H9 (cell line): ENCODE measurements at regions not wholly inside any gene's neighbourhood (a gene's known extent, or its start where the extent isn't known, plus 50 kb on each side); places are given as distances from the start of the nearest gene placed in this dataset.

Experiments
- DNase-seq: peaks from one replicate; pipeline ENCODE4 v3.0.0-alpha.2; 2017
- H2AFZ ChIP-seq: one replicate; pipeline ENCODE4 v1.6.1; 2013; ENCODE audit warnings: mild to moderate bottlenecking, low read length, control low read depth, moderate library complexity
- H2AK5ac ChIP-seq: 2 replicates; pipeline ENCODE4 v1.6.1; 2013; ENCODE audit warnings: low read length, control low read depth, mixed read lengths; ENCODE audit not compliant: insufficient read length
- H2BK120ac ChIP-seq: one replicate; pipeline ENCODE4 v1.6.1; 2013; ENCODE audit warnings: low read depth, mild to moderate bottlenecking, low read length, control low read depth, inconsistent platforms; ENCODE audit not compliant: poor library complexity, severe bottlenecking
- H2BK12ac ChIP-seq: 2 replicates; pipeline ENCODE4 v1.6.1; 2013; ENCODE audit warnings: low read length, control low read depth, mixed read lengths, low read depth; ENCODE audit not compliant: insufficient read length
- H2BK15ac ChIP-seq: 2 replicates; pipeline ENCODE4 v1.6.1; 2013; ENCODE audit warnings: low read depth, low read length, control low read depth
- H2BK20ac ChIP-seq: one replicate; pipeline ENCODE4 v1.6.1; 2013; ENCODE audit warnings: low read depth, mild to moderate bottlenecking, low read length, control low read depth, inconsistent platforms; ENCODE audit not compliant: poor library complexity, severe bottlenecking
- H2BK5ac ChIP-seq: 2 replicates; pipeline ENCODE4 v1.6.1; 2013; ENCODE audit warnings: low read length, control low read depth, mixed read lengths; ENCODE audit not compliant: insufficient read length
- H3K14ac ChIP-seq: 2 replicates; pipeline ENCODE4 v1.6.1; 2013; ENCODE audit warnings: low read length, control low read depth; ENCODE audit not compliant: insufficient read depth
- H3K18ac ChIP-seq: 2 replicates; pipeline ENCODE4 v1.6.1; 2013; ENCODE audit warnings: low read depth, mild to moderate bottlenecking, mixed read lengths, low read length, control low read depth; ENCODE audit not compliant: insufficient read length
- H3K23ac ChIP-seq: 2 replicates; pipeline ENCODE4 v1.6.1; 2013; ENCODE audit warnings: low read length, control low read depth, mixed read lengths, low read depth; ENCODE audit not compliant: insufficient read length
- H3K23me2 ChIP-seq: 2 replicates; pipeline ENCODE4 v1.6.1; 2013; ENCODE audit warnings: low read depth, mild to moderate bottlenecking, mixed read lengths, low read length, control low read depth; ENCODE audit not compliant: insufficient read length, poor library complexity, severe bottlenecking
- H3K27ac ChIP-seq: 2 replicates; pipeline ENCODE4 v1.5.1; 2013; ENCODE audit warnings: low read length, control low read depth, mixed read lengths, low read depth; ENCODE audit not compliant: insufficient read length
- H3K27me3 ChIP-seq: 2 replicates; pipeline ENCODE4 v1.6.1; 2013; ENCODE audit warnings: low read length, control low read depth, inconsistent platforms; ENCODE audit not compliant: insufficient read depth
- H3K4ac ChIP-seq: 2 replicates; pipeline ENCODE4 v1.6.1; 2013; ENCODE audit warnings: low read depth, mild to moderate bottlenecking, control low read depth, inconsistent platforms, low read length, moderate library complexity
- H3K4me1 ChIP-seq: 2 replicates; pipeline ENCODE4 v1.6.1; 2013; ENCODE audit warnings: low read length, control low read depth, inconsistent platforms; ENCODE audit not compliant: insufficient read depth
- H3K4me2 ChIP-seq: 2 replicates; pipeline ENCODE4 v1.6.1; 2013; ENCODE audit warnings: low read length, control low read depth, mixed read lengths; ENCODE audit not compliant: insufficient read length, insufficient read depth
- H3K56ac ChIP-seq: 2 replicates; pipeline ENCODE4 v1.6.1; 2013; ENCODE audit warnings: low read depth, mild to moderate bottlenecking, mixed read lengths, low read length, control low read depth; ENCODE audit not compliant: insufficient read length
- H3K79me1 ChIP-seq: 2 replicates; pipeline ENCODE4 v1.6.1; 2013; ENCODE audit warnings: low read depth, mild to moderate bottlenecking, moderate library complexity, low read length, control low read depth, inconsistent platforms; ENCODE audit not compliant: insufficient read depth, poor library complexity, severe bottlenecking
- H3K79me2 ChIP-seq: 2 replicates; pipeline ENCODE4 v1.6.1; 2013; ENCODE audit warnings: low read length, control low read depth, inconsistent platforms; ENCODE audit not compliant: insufficient read depth
- H3K9ac ChIP-seq: 2 replicates; pipeline ENCODE4 v1.6.1; 2013; ENCODE audit warnings: low read length, control low read depth, mixed read lengths; ENCODE audit not compliant: insufficient read length; ENCODE audit errors: extremely low read depth
- H3K9me3 ChIP-seq: one replicate; pipeline ENCODE4 v1.6.1; 2013; ENCODE audit warnings: low read depth, low read length, inconsistent platforms; ENCODE audit not compliant: control insufficient read depth
- H3T11ph ChIP-seq: one replicate; pipeline ENCODE4 v1.6.1; 2013; ENCODE audit warnings: mild to moderate bottlenecking, low read length, control low read depth, inconsistent platforms
- H4K20me1 ChIP-seq: one replicate; pipeline ENCODE4 v1.6.1; 2013; ENCODE audit not compliant: control insufficient read depth, insufficient read length, insufficient read depth
- H4K5ac ChIP-seq: 2 replicates; pipeline ENCODE4 v1.6.1; 2013; ENCODE audit warnings: low read depth, mild to moderate bottlenecking, mixed read lengths, low read length, control low read depth; ENCODE audit not compliant: insufficient read length
- H4K8ac ChIP-seq: replicated peaks from 2 replicates; pipeline ENCODE4 v1.6.1; 2013; ENCODE audit warnings: low read length, control low read depth, mixed read lengths, low read depth; ENCODE audit not compliant: insufficient read length
- H4K91ac ChIP-seq: 2 replicates; pipeline ENCODE4 v1.6.1; 2013; ENCODE audit warnings: low read depth, mild to moderate bottlenecking, moderate library complexity, mixed read lengths, low read length, control low read depth; ENCODE audit not compliant: insufficient read length
- H3K27ac Mint-ChIP-seq, 3 experiments: 2 replicates in 2 of 3; 3 replicates in 1 of 3; pipeline ENCODE4 v1.8.0; 2020 to 2021; ENCODE audit warnings: mixed read lengths in 3 of 3, mild to moderate bottlenecking in 1 of 3, moderate library complexity in 1 of 3
- H3K27me3 Mint-ChIP-seq: 2 replicates; pipeline ENCODE4 v1.8.0; 2021; ENCODE audit warnings: low read depth, mild to moderate bottlenecking, moderate library complexity, mixed read lengths
- H3K36me3 Mint-ChIP-seq, 3 experiments: 2 replicates in 2 of 3; 3 replicates in 1 of 3; pipeline ENCODE4 v1.8.0; 2020 to 2021; ENCODE audit warnings: low read depth in 3 of 3, mixed read lengths in 3 of 3; ENCODE audit not compliant: insufficient read depth in 1 of 3
- H3K4me1 Mint-ChIP-seq, 2 experiments: 2 replicates each; pipeline ENCODE4 v1.8.0; 2020; ENCODE audit warnings: mixed read lengths in 2 of 2
- H3K4me3 Mint-ChIP-seq, 2 experiments: 2 replicates in 1 of 2; 3 replicates in 1 of 2; pipeline ENCODE4 v1.8.0; 2020 to 2021; ENCODE audit warnings: mild to moderate bottlenecking in 2 of 2, mixed read lengths in 2 of 2, moderate library complexity in 1 of 2
- H3K9me3 Mint-ChIP-seq, 2 experiments: 2 replicates in 1 of 2; 3 replicates in 1 of 2; pipeline ENCODE4 v1.8.0; 2020; ENCODE audit warnings: mild to moderate bottlenecking in 2 of 2, mixed read lengths in 2 of 2, moderate library complexity in 1 of 2
- CTCF ChIP-seq: fragments of 200-600 bp; sonication (generic); conservative IDR thresholded peaks from 3 replicates; pipeline ENCODE4 v1.8.0; 2021; ENCODE audit warnings: antibody characterized with exemption, mild to moderate bottlenecking
- WGBS: extraction: QIAGEN DNeasy Blood & Tissue Kit; methylation state at CpG from one replicate; pipeline ENCODE4 v1.1.7; 2013; ENCODE audit warnings: missing lambda C conversion rate, low lambda C conversion rate, mixed read lengths; ENCODE audit not compliant: insufficient read length; ENCODE audit errors: extremely low coverage; 5-methylcytosine and 5-hydroxymethylcytosine counted together

GRCh38 chr14:60563113-60563512 lies 54.2 kb downstream of the SIX6 start:
- no peak overlapping the region for H3K4me2 ChIP-seq
- no peak overlapping the region for H2BK5ac ChIP-seq
- no peak overlapping the region for H3K14ac ChIP-seq
- no peak overlapping the region for H2BK12ac ChIP-seq
- no peak overlapping the region for H3K56ac ChIP-seq
- no peak overlapping the region for H3K27ac ChIP-seq
- no peaks in the 10 kb centered on the region for H3K9me3 Mint-ChIP-seq
- H2BK120ac ChIP-seq: no peak overlapping the region
- no CpG with 5 or more reads among the region's 2 CpGs for WGBS
- H2BK20ac ChIP-seq: no peak overlapping the region
- H4K8ac ChIP-seq: no peak overlapping the region
- no peak overlapping the region for H2BK15ac ChIP-seq
- H3K27me3 ChIP-seq: no peaks in the 10 kb centered on the region
- H3K27me3 Mint-ChIP-seq: no peaks in the 10 kb centered on the region
- DNase-seq: no peak
- no peak overlapping the region for H3K9ac ChIP-seq
- H3K79me2 ChIP-seq: no peaks in the 10 kb centered on the region
- no peak overlapping the region for H3K4me3 Mint-ChIP-seq
- H3K9me3 ChIP-seq: no peaks in the 10 kb centered on the region
- H4K20me1 ChIP-seq: no peaks in the 10 kb centered on the region
- H2AK5ac ChIP-seq: no peak overlapping the region
- peaks cover 2 to 11% of the 10 kb centered on the region in 2 experiments for H3K4me1 Mint-ChIP-seq
- no peak overlapping the region for H3K4ac ChIP-seq
- no peaks in the 10 kb centered on the region for H3K36me3 Mint-ChIP-seq
- no peaks in the 10 kb centered on the region for H3K79me1 ChIP-seq
- no peak overlapping the region for H3K27ac Mint-ChIP-seq
- no peaks in the 10 kb centered on the region for H3K4me1 ChIP-seq
- H4K5ac ChIP-seq: no peak overlapping the region
- no peak overlapping the region for H2AFZ ChIP-seq
- no peak overlapping the region for H4K91ac ChIP-seq
- no peak for TF ChIP-seq CTCF
- no peaks in the 10 kb centered on the region for H3K23me2 ChIP-seq
- no peak overlapping the region for H3K23ac ChIP-seq
- H3K18ac ChIP-seq: no peak overlapping the region
- H3T11ph ChIP-seq: no peak overlapping the region
